Mammary epithelial cell (primary cell): ENCODE measurements at regions not wholly inside any gene's neighbourhood (a gene's known extent, or its start where the extent isn't known, plus 50 kb on each side); places are given as distances from the start of the nearest gene placed in this dataset.

ENCODE experiments used
- EZH2 ChIP-seq: IDR thresholded peaks from 2 replicates; pipeline ENCODE4 v1.6.1; 2012; ENCODE audit warnings: low read length, inconsistent platforms, borderline replicate concordance
- TF ChIP-seq, protein P1 (sequence below), 2 donors: IDR thresholded peaks in 1 of 2; conservative IDR thresholded peaks in 1 of 2; 2 replicates each; pipeline ENCODE4 v1.5.1; 2011 to 2012; ENCODE audit warnings: inconsistent platforms in 2 of 2, low read length in 2 of 2, mild to moderate bottlenecking in 2 of 2, control low read depth in 1 of 2, low read depth in 1 of 2; ENCODE audit not compliant: insufficient read depth in 1 of 2; ENCODE audit errors: extremely low read depth in 1 of 2

DNA sequence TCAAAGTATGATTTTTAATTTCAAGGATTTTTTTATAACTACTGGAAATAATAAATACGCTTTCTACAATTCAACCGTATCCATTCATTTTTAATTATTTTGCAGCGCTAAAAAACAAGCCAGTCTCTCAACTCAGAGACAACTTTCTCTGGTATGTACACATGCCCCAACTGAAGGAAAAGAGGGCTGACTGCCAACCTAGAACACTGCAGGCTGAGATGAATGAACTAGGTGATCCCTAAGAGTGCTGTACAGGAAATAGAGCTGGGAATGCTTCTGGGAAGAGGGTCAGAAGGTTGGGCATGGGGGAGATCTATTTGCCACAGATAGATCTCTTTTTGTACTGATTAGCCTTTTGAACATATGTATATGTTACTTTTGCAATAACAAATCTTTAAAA, 460.1 kb downstream of the NR4A2 start:
- TF ChIP-seq, protein P1, sequence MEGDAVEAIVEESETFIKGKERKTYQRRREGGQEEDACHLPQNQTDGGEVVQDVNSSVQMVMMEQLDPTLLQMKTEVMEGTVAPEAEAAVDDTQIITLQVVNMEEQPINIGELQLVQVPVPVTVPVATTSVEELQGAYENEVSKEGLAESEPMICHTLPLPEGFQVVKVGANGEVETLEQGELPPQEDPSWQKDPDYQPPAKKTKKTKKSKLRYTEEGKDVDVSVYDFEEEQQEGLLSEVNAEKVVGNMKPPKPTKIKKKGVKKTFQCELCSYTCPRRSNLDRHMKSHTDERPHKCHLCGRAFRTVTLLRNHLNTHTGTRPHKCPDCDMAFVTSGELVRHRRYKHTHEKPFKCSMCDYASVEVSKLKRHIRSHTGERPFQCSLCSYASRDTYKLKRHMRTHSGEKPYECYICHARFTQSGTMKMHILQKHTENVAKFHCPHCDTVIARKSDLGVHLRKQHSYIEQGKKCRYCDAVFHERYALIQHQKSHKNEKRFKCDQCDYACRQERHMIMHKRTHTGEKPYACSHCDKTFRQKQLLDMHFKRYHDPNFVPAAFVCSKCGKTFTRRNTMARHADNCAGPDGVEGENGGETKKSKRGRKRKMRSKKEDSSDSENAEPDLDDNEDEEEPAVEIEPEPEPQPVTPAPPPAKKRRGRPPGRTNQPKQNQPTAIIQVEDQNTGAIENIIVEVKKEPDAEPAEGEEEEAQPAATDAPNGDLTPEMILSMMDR (conservative IDR thresholded peaks at IDR 0.05 in 1 of 2, IDR thresholded peaks at IDR 0.05 in 1 of 2; ENCODE audit: extremely low read depth in 1 of 2, insufficient read depth in 1 of 2, low read depth in 1 of 2, low read length in 2 of 2): no peak
- TF ChIP-seq EZH2: no peak
